SK-N-MC (cell line): ENCODE measurements at regions not wholly inside any gene's neighbourhood (a gene's known extent, or its start where the extent isn't known, plus 50 kb on each side); places are given as distances from the start of the nearest gene placed in this dataset.

Experiments used
- EZH2 ChIP-seq: fragments of 200-600 bp; sonication (generic); IDR thresholded peaks from one replicate; pipeline ENCODE4 v1.6.1; 2017; ENCODE audit warnings: antibody characterized with exemption
- POLR2AphosphoS5 ChIP-seq: IDR thresholded peaks from 2 replicates; pipeline ENCODE4 v1.6.1; 2012; ENCODE audit warnings: mild to moderate bottlenecking, low read depth, low read length, borderline replicate concordance

- TF ChIP-seq POLR2AphosphoS5 (no peak), EZH2 (no peak)
These were observed 884.2 kb downstream of the AACS start for GRCh38 chr12:125949471-125949870.
